HEK293T (cell line): ENCODE measurements at regions not wholly inside any gene's neighbourhood (a gene's known extent, or its start where the extent isn't known, plus 50 kb on each side); places are given as distances from the start of the nearest gene placed in this dataset.

Experiments
- ARNT ChIP-seq: fragments of 450-650 bp; IDR thresholded peaks from 2 replicates; pipeline ENCODE4 v1.6.1; 2017; ENCODE audit warnings: mild to moderate bottlenecking
- BHLHE40 ChIP-seq: fragments of 450-650 bp; IDR thresholded peaks from 2 replicates; pipeline ENCODE4 v1.6.1; 2016; ENCODE audit warnings: mild to moderate bottlenecking, moderate library complexity, borderline replicate concordance
- CTBP1 ChIP-seq: fragments of 450-650 bp; IDR thresholded peaks from 2 replicates; pipeline ENCODE4 v1.6.1; 2016; ENCODE audit warnings: borderline replicate concordance
- FOXA1 ChIP-seq: fragments of 450-650 bp; IDR thresholded peaks from 2 replicates; pipeline ENCODE4 v1.6.1; 2016; ENCODE audit warnings: mild to moderate bottlenecking
- FOXK2 ChIP-seq: fragments of 450-650 bp; IDR thresholded peaks from 2 replicates; pipeline ENCODE4 v1.6.1; 2016; ENCODE audit warnings: mild to moderate bottlenecking
- FOXM1 ChIP-seq: fragments of 450-650 bp; IDR thresholded peaks from 2 replicates; pipeline ENCODE4 v1.6.1; 2017; ENCODE audit warnings: mild to moderate bottlenecking, borderline replicate concordance
- HDGF ChIP-seq: fragments of 450-650 bp; IDR thresholded peaks from 2 replicates; pipeline ENCODE4 v1.6.1; 2017; ENCODE audit warnings: antibody characterized with exemption, borderline replicate concordance
- SP1 ChIP-seq: fragments of 450-650 bp; IDR thresholded peaks from 2 replicates; pipeline ENCODE4 v1.6.1; 2017
- SUZ12 ChIP-seq: fragments of 450-650 bp; IDR thresholded peaks from 2 replicates; pipeline ENCODE4 v1.6.1; 2016; ENCODE audit warnings: mild to moderate bottlenecking
- ZNF384 ChIP-seq: fragments of 450-650 bp; IDR thresholded peaks from 2 replicates; pipeline ENCODE4 v1.6.1; 2016
- TF ChIP-seq, protein P1 (sequence below): fragments of 450-650 bp; IDR thresholded peaks from 2 replicates; pipeline ENCODE4 v1.6.1; 2016

- TF ChIP-seq ZNF384 (no peak), ARNT (no peak), SUZ12 (no peak), BHLHE40 (no peak), FOXA1 (no peak), SP1 (no peak), FOXM1 (no peak), HDGF (no peak), CTBP1 (no peak), FOXK2 (no peak)
- TF ChIP-seq, protein P1, sequence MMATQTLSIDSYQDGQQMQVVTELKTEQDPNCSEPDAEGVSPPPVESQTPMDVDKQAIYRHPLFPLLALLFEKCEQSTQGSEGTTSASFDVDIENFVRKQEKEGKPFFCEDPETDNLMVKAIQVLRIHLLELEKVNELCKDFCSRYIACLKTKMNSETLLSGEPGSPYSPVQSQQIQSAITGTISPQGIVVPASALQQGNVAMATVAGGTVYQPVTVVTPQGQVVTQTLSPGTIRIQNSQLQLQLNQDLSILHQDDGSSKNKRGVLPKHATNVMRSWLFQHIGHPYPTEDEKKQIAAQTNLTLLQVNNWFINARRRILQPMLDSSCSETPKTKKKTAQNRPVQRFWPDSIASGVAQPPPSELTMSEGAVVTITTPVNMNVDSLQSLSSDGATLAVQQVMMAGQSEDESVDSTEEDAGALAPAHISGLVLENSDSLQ = no peak
Observed at GRCh38 chr10:83603708-83604107, 535.6 kb upstream of the GHITM start.
